Heart right ventricle (tissue), 16 donors: ENCODE measurements at regions not wholly inside any gene's neighbourhood (a gene's known extent, or its start where the extent isn't known, plus 50 kb on each side); places are given as distances from the start of the nearest gene placed in this dataset.
"Not testable (repeated sequence)": the region's sequence is repeated elsewhere in the genome, so short reads cannot be mapped to it uniquely, and the experiment has no call there.

Experiments used
- ATAC-seq, 8 donors: fragments of 200-7000 bp; cut with Tn5 transposase; one replicate each; pipeline ENCODE4 v1.9.1; 2020; ENCODE audit warnings: mild to moderate bottlenecking in 8 of 8, moderate library complexity in 8 of 8, moderate number of reproducible peaks in 1 of 8
- DNase-seq, 2 donors: peaks; one replicate each; pipeline ENCODE4 v3.0.0-alpha.2; 2020
- H3K27ac ChIP-seq, 10 donors: fragments of 200-600 bp; sonication (generic) in 2 of 10; one replicate each; pipeline versions ENCODE4 v1.5.0 to v1.8.0; 2020 to 2022; ENCODE audit warnings: mild to moderate bottlenecking in 3 of 10
- H3K27me3 ChIP-seq, 7 donors: fragments of 200-600 bp; one replicate each; pipeline ENCODE4 v1.8.0; 2021 to 2022; ENCODE audit warnings: mild to moderate bottlenecking in 2 of 7
- H3K36me3 ChIP-seq, 9 donors: fragments of 200-600 bp; sonication (generic) in 1 of 9; one replicate each; pipeline versions ENCODE4 v1.5.0 to v1.8.0; 2020 to 2022; ENCODE audit warnings: mild to moderate bottlenecking in 2 of 9
- H3K4me1 ChIP-seq, 9 donors: fragments of 200-600 bp; sonication (generic) in 1 of 9; one replicate each; pipeline versions ENCODE4 v1.5.0 to v1.8.0; 2020 to 2022; ENCODE audit warnings: mild to moderate bottlenecking in 4 of 9
- H3K4me3 ChIP-seq, 10 donors: fragments of 200-600 bp; sonication (generic) in 2 of 10; one replicate each; pipeline versions ENCODE4 v1.5.0 to v1.8.0; 2020 to 2022; ENCODE audit warnings: mild to moderate bottlenecking in 7 of 10, moderate library complexity in 2 of 10
- H3K9me3 ChIP-seq, 11 donors: fragments of 200-600 bp in 10 of 11; sonication (generic) in 2 of 11; one replicate each; pipeline versions ENCODE4 v1.5.0 to v1.8.0; 2013 to 2022; ENCODE audit warnings: mild to moderate bottlenecking in 2 of 11, control low read depth in 1 of 11, moderate library complexity in 1 of 11
- WGBS, 2 donors: extraction: QIAGEN DNeasy Blood & Tissue Kit; methylation state at CpG; one replicate each; pipeline ENCODE4 v1.1.7; 2013; ENCODE audit warnings: inconsistent platforms in 1 of 2; 5-methylcytosine and 5-hydroxymethylcytosine counted together
- intact Hi-C, 10 donors: fragments of 100-400 bp; cut with DNase I; formaldehyde crosslinking; loops; one replicate each; pipeline versions ENCODE4 v1.11.1 to v1.14.2; 2022
- donor health status: Arrhythmogenic right ventricular cardiomyopathy.
- donor health status: ischemic (EF 13 %, LVEDD 7.1; RV severe dilation, severe dysfunction).
- donor health status: healthy with polysubstance abuse.
- donor health status: DM: no; HTN: yes; CAD: no.
- donor health status: DM: no; HTN: no; CAD: no.
- donor health status: ischemic (EF 25% LVEDD 6.9; RV normal size, moderate dysfunction).
- donor health status: ischemic (EF 25% LVEDD 5.7; RV mildly dilated, moderate dysfunction).
- donor health status: healthy.
- donor health status: DM: yes; HTN: yes; CAD: no.
- donor health status: Ischemic cardiomyopathy.
- donor health status: ischemic (EF 35%, LVEDD 5.7; RV mildly dilated, moderate dysfunction).
- donor health status: nonischemic (EF 11% LVEDD 7.7; RV severe dilation, severe dysfunction).
- donor health status: DM: yes; HTN: yes; CAD: no.
- donor health status: PGD.
- donor health status: ischemic (EF 29% LVEDD 5.4; RV normal size, mild dysfunction).
- donor health status: nonischemic (EF 23%, LVEDD 6.1; RV moderate dilation, normal function).

DNA sequence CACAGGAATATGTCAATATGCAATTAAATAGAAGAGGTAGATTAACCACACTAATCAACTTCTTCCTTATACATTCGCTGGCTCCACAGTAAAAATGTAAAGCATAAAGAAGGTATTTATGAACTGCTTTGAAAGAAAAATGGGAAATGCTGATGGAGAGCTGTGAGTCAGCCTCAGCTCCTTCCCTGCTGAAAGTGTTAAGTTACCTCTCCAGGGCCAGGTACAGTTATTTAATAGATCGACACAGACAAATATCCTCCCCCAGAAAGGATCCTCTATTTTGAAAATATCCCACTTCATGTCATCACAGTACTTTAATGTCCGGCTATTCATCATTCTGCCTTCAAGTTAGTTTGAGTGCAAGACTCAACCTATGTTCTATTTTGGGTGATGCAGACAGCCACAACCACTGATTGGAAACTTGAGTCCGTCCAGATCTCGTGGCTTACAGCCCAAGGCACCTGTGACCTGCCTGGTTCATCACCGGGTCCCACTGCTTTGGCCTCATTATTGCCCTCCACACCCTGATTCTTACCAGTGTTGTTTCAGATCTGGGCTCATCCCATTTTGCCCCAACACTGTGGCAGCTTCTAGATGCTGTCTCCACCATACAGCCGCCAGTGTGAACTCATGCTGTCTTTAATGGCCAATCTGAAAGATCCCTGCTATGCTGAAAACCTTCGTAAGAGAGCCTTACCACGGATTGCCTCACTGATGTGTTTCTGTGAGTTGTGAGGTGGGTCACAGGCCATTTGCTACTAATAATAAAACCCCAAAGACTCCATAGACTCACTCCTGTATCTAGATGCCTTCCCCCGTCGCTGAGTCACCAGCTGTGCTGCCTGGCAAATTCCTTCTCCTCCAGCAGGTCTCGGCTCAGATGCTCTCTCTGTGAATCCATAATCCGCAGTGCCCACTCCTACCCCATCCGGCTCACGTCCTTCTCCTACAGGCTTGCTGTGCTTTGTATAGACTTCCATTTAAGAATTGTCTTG lies 56.2 kb upstream of the DDAH1 start:
- intact Hi-C loops, H3K36me3 ChIP-seq, DNase-seq, H3K9me3 ChIP-seq, H3K27me3 ChIP-seq: not testable (repeated sequence)
- Histone ChIP-seq H3K27ac (peak overlapping the region in 5 of 10 donors; percentile 34 to 71 (median 61)), H3K4me3 (peak overlapping the region in 2 of 10 donors; percentile 8 to 16), H3K4me1 (peaks cover 0 to 16% (median 2%) of the 10 kb centered on the region in 9 donors)
- 56 to 73% methylated on average over 10 to 11 of the region's 15 CpGs for WGBS, 2 donors
- peak in 5 of 8 donors; percentile 12 to 53 (median 28) for ATAC-seq

DNA sequence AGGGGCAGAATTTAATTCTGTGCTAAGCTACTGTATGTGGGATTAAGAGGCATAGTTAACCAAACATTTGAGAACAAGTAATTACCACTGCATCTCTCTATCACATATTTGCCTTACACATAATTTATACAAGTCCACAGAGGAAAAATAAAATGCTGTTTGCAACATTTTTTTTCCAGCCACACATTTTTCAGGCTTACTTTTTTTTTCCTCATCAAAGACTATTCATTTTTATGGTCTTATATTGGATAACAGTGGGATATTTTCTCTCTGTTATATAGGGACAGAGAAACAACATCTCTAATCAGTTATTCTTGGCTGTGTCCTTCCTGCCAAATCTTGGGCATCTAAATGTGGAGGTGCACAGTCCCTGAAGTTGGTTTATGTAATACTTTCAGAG lies 57.5 kb upstream of the DDAH1 start:
- H3K9me3 ChIP-seq, H3K4me3 ChIP-seq, H3K27ac ChIP-seq, ATAC-seq, DNase-seq, H3K27me3 ChIP-seq, H3K36me3 ChIP-seq, intact Hi-C loops: not testable (repeated sequence)
- peaks cover 0 to 25% (median 4%) of the 10 kb centered on the region in 9 donors for H3K4me1 ChIP-seq

DNA sequence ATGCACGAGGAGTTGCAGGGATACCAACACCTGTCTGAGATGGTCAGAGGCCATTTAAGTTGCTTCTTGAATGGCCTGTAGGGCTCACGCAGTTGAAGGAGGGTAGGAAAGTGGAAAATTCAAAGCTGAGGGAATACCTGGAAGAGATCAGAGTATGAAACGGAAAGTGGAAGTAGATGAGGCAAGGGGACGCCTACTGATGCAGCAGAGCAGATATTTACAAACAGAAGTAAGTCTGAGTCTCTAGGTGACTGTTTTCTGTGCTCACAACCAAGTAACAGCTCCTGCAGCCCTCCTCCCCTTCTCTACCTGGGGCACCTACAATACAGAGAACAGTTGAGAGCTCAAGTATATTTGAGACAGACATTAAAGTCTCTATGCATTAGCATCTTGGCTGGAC lies 57.5 kb upstream of the CCN1 start:
- intact Hi-C loops, ATAC-seq, DNase-seq, H3K27me3 ChIP-seq, H3K36me3 ChIP-seq, H3K4me3 ChIP-seq, H3K27ac ChIP-seq, H3K9me3 ChIP-seq: not testable (repeated sequence)
- H3K4me1 ChIP-seq = peaks cover 0 to 28% (median 4%) of the 10 kb centered on the region in 9 donors
- WGBS, 2 donors = 85 to 93% methylated on average over 3 of the region's 4 CpGs

DNA sequence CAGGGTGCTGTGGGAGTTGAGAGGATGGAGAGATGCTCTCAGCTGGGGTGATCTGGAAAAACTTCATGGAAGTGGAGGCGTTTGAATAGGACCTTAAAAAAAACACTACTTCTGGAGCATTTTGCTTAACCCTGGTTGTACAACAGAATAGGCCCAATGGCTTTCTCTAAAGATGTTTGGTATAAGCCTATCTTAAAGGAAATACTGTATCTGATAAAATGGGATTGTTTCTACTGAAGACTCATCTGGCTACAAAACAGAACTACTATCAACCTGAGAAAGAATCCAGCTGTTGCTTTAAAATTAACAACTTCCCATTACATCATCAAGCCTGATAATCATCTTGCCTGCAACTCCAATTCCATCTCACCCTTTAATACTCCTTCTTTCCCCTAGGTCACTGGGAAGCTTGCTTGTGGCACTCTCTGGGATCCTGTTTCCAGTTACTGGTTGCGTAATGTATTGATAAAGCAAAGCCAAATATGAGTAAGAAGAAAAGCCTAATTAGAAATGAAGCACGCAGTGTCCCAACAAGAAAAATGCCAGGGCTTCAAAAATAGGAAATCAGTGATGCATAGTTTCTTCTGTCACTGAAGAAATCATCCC lies 56.2 kb upstream of the CCN1 start:
- DNase-seq, H3K9me3 ChIP-seq, intact Hi-C loops, H3K27me3 ChIP-seq, H3K36me3 ChIP-seq, H3K4me3 ChIP-seq: not testable (repeated sequence)
- Histone ChIP-seq H3K4me1 (peaks cover 0 to 28% (median 4%) of the 10 kb centered on the region in 9 donors), H3K27ac (peak overlapping the region in 4 of 10 donors; percentile 35 to 88 (median 70))
- 49 to 56% methylated on average over 2 to 3 of the region's 3 CpGs for WGBS, 2 donors
- ATAC-seq = peak in 7 of 8 donors; percentile 48 to 77 (median 71)

DNA sequence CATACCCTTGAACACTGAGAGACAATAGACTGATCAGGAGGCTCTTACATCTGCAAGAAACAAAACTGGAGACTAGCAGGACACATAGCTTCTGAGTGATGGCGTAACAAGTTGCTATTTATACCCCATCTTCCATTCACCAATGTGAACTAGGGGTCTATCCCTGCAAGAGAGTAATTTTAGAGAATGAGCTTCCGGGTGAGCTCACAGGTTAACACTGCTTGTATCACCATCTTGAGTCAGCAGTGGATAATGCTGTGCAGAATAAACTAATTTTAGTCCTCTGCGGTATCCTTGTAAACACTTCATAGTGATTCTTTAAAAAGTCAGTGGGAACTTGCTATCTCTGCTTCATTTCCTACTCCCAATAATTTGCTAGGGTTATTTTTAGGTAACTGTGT lies 55.0 kb upstream of the CCN1 start:
- Histone ChIP-seq H3K4me1 (peaks cover 0 to 28% (median 4%) of the 10 kb centered on the region in 9 donors), H3K27ac (peak overlapping the region in 8 of 10 donors; percentile 49 to 88 (median 76))
- DNase-seq, H3K4me3 ChIP-seq, H3K27me3 ChIP-seq, H3K9me3 ChIP-seq, H3K36me3 ChIP-seq, intact Hi-C loops: not testable (repeated sequence)
- peak; percentile 53 to 90 (median 82) for ATAC-seq
- 31 to 37% methylated on average over 2 of the region's 3 CpGs for WGBS, 2 donors

DNA sequence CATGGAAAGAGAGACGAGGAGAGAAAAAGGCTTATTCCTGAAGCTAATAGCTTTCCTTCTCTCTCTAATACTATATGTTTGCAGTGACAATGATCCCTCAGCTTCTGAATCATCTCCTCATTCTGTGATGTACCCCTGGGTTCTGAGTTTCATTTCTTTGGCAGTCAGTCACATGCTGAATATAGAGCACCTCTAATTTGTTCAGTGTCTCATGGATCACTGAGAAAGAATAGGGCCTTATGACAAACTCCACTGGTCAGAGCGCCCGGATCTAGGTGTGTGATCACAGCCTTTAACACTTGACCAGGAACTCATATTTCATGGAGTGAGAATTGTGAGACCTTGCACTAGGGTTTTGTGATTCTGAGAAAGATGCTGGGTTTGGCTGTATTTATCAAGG lies 54.3 kb upstream of the CCN1 start:
- H3K9me3 ChIP-seq, DNase-seq, H3K4me3 ChIP-seq, H3K36me3 ChIP-seq, H3K27me3 ChIP-seq, intact Hi-C loops: not testable (repeated sequence)
- WGBS, 2 donors = 75 to 80% methylated on average over 3 of the region's 3 CpGs
- H3K27ac ChIP-seq = peak overlapping the region in 8 of 10 donors; percentile 49 to 88 (median 76)
- H3K4me1 ChIP-seq = peaks cover 0 to 28% (median 4%) of the 10 kb centered on the region in 9 donors
- ATAC-seq = peak in 4 of 8 donors; percentile 4 to 33 (median 25)

DNA sequence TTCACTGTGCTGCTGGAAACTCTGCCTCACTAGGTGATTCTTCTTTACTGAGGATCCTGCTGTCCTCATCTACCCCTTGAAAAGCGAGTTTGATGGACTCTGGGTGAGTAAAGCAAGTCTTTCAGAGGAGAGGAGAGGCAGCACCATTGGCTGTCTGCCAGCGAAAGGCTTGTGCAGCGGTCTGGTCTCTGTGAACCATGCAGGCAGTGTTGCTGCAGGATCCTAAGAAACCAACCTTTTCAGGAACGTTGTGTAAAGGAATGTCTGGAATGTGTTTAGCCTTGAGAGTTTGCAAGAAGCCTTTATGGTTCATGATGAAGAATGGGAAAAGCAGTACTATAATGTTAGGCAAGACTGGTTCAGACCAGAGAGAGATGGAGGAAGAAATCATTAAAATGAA lies 53.4 kb upstream of the CCN1 start:
- DNase-seq (peak; percentile 68 to 72), ATAC-seq (peak in 7 of 8 donors; percentile 23 to 70 (median 61))
- H3K36me3 ChIP-seq, H3K9me3 ChIP-seq, intact Hi-C loops, H3K27me3 ChIP-seq, H3K4me3 ChIP-seq: not testable (repeated sequence)
- peak overlapping the region in 2 of 10 donors; percentile 7 to 53 for H3K27ac ChIP-seq
- 13 to 16% methylated on average over 4 of the region's 4 CpGs for WGBS, 2 donors
- peaks cover 0 to 28% (median 4%) of the 10 kb centered on the region in 9 donors for H3K4me1 ChIP-seq
